ENCODE measurements at regions not wholly inside any gene's neighbourhood (a gene's known extent, or its start where the extent isn't known, plus 50 kb on each side); places are given as distances from the start of the nearest gene placed in this dataset.
A peak's percentile ranks its signal among the peaks of the same experiment; 100 is the strongest.

- 39% methylated on average over 5 of the region's 5 CpGs for WGBS
- Histone ChIP-seq H3K4me1 (ENCODE audit: control insufficient read depth in 4 of 4, insufficient read depth in 4 of 4, low read length in 3 of 4) (no peaks in the 10 kb centered on the region), H3K9ac (ENCODE audit: low read depth in 1 of 2, low read length in 2 of 2) (no peak overlapping the region), H3K9me3 (ENCODE audit: control insufficient read depth in 4 of 4, low read length in 3 of 4) (peaks cover 0 to 3% (median under 1%) of the 10 kb centered on the region in 4 donors), H3K36me3 (ENCODE audit: control insufficient read depth in 4 of 4, insufficient read depth in 3 of 4, low read depth in 1 of 4, low read length in 3 of 4) (no peaks in the 10 kb centered on the region), H3K4me3 (ENCODE audit: low read depth in 1 of 3, low read length in 3 of 3) (no peak overlapping the region), H3K27me3 (ENCODE audit: control insufficient read depth in 4 of 4, insufficient read depth in 4 of 4, low read length in 3 of 4) (peaks cover 0 to 2% (median 0%) of the 10 kb centered on the region in 4 donors), H3K27ac (ENCODE audit: low read depth in 1 of 2, low read length in 2 of 2) (no peak overlapping the region)
- DNase-seq (ENCODE audit: low spot score): no peak
- TF ChIP-seq TAF1 (conservative IDR thresholded peaks at IDR 0.05) (no peak), GABPA (IDR thresholded peaks at IDR 0.05 in 1 of 2, conservative IDR thresholded peaks at IDR 0.05 in 1 of 2) (no peak), REST (IDR thresholded peaks at IDR 0.05) (peak; percentile 94)
Measured at GRCh38 chr1:5001466-5001865, 347.1 kb downstream of the AJAP1 start.

GRCh38 chr1:4986306-4986705, 331.9 kb downstream of the AJAP1 start:
- no peak for DNase-seq (ENCODE audit: low spot score)
- H3K4me1 ChIP-seq (ENCODE audit: control insufficient read depth in 4 of 4, insufficient read depth in 4 of 4, low read length in 3 of 4): no peaks in the 10 kb centered on the region
- no peak overlapping the region for H3K9ac ChIP-seq (ENCODE audit: low read depth in 1 of 2, low read length in 2 of 2)
- H3K9me3 ChIP-seq (ENCODE audit: control insufficient read depth in 4 of 4, low read length in 3 of 4): peaks cover 0 to 4% (median 0%) of the 10 kb centered on the region in 4 donors
- no peak overlapping the region for H3K4me3 ChIP-seq (ENCODE audit: low read depth in 1 of 3, low read length in 3 of 3)
- no peaks in the 10 kb centered on the region for H3K36me3 ChIP-seq (ENCODE audit: control insufficient read depth in 4 of 4, insufficient read depth in 3 of 4, low read depth in 1 of 4, low read length in 3 of 4)
- WGBS: 50% methylated on average over 5 of the region's 5 CpGs
- TF ChIP-seq YY1 (IDR thresholded peaks at IDR 0.05): no peak
- no peak for TF ChIP-seq MAX (IDR thresholded peaks at IDR 0.05)
- no peak for TF ChIP-seq JUND (IDR thresholded peaks at IDR 0.05)
- no peak for TF ChIP-seq RAD21 (IDR thresholded peaks at IDR 0.05)
- TF ChIP-seq FOXA1 (IDR thresholded peaks at IDR 0.05): no peak
- no peak for TF ChIP-seq ZBTB33 (IDR thresholded peaks at IDR 0.05)
- TF ChIP-seq EGR1 (IDR thresholded peaks at IDR 0.05; ENCODE audit: low read depth in 2 of 2): no peak
- no peak for TF ChIP-seq TAF1 (conservative IDR thresholded peaks at IDR 0.05)
- no peak for TF ChIP-seq HNF4A (conservative IDR thresholded peaks at IDR 0.05)
- no peak for TF ChIP-seq REST (IDR thresholded peaks at IDR 0.05)
- no peak for TF ChIP-seq FOXA2 (IDR thresholded peaks at IDR 0.05)
- no peak for TF ChIP-seq CTCF (IDR thresholded peaks at IDR 0.05; ENCODE audit: low read depth, low read length, missing input control)
- no peak for TF ChIP-seq HNF4G (IDR thresholded peaks at IDR 0.05)
- TF ChIP-seq RXRA (IDR thresholded peaks at IDR 0.05): no peak
- TF ChIP-seq SP1 (IDR thresholded peaks at IDR 0.05): no peak
- no peak for TF ChIP-seq GABPA (IDR thresholded peaks at IDR 0.05 in 1 of 2, conservative IDR thresholded peaks at IDR 0.05 in 1 of 2)
- no peak for TF ChIP-seq NR2F2 (IDR thresholded peaks at IDR 0.05)
- no peaks in the 10 kb centered on the region for H3K27me3 ChIP-seq (ENCODE audit: control insufficient read depth in 4 of 4, insufficient read depth in 4 of 4, low read length in 3 of 4)
- no peak overlapping the region for H3K27ac ChIP-seq (ENCODE audit: low read depth in 1 of 2, low read length in 2 of 2)
